AG08396 (cell line): ENCODE measurements at regions not wholly inside any gene's neighbourhood (a gene's known extent, or its start where the extent isn't known, plus 50 kb on each side); places are given as distances from the start of the nearest gene placed in this dataset.
"Not testable (repeated sequence)": the region's sequence is repeated elsewhere in the genome, so short reads cannot be mapped to it uniquely, and the experiment has no call there.

Experiments
- DNase-seq: peaks from one replicate; pipeline ENCODE4 v3.0.0; 2012; ENCODE audit warnings: low spot score, mixed read lengths

DNA sequence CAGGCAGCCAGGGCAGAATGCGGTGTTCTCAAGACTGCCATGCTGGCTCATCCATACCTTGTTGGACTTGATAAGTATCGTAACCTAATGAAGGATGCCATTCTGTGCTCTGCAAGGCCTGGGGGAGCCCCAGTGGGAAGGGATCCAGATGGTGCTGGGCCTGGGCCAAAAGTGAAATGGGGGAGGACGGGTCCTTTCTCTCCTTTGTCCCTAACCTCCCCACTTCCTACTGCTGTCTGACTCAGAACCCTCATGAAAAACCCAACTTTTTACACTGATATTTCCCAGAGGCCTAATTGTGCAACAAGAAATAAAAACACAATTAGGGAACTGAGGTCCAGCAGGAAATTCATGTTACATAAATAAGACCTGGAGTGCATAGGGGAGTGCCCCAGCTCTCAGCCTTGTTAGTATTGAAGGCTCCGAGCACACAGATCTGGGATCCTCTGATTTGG, 193.7 kb upstream of the SVIL start:
- DNase-seq, result no peak

DNA sequence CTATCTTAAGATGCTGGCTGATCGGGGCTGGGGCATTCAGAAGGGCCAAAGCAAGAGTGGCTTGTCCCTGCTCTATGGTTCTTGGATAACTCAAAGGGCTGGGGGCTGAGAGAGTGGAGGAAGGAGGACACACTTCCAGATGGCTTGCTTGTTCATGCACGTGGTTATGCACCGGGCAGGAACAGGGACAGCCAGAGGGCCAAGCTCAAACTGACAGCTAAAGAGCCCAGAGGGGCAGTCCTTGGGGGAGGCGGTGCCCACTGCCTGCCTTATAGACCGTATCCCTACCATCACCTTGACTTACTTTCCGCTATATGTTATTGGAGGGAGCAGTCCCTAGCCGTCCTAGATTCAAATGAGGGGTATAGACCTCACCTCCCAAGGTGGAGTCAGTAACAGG, 192.7 kb upstream of the SVIL start:
- DNase-seq, result no peak

DNA sequence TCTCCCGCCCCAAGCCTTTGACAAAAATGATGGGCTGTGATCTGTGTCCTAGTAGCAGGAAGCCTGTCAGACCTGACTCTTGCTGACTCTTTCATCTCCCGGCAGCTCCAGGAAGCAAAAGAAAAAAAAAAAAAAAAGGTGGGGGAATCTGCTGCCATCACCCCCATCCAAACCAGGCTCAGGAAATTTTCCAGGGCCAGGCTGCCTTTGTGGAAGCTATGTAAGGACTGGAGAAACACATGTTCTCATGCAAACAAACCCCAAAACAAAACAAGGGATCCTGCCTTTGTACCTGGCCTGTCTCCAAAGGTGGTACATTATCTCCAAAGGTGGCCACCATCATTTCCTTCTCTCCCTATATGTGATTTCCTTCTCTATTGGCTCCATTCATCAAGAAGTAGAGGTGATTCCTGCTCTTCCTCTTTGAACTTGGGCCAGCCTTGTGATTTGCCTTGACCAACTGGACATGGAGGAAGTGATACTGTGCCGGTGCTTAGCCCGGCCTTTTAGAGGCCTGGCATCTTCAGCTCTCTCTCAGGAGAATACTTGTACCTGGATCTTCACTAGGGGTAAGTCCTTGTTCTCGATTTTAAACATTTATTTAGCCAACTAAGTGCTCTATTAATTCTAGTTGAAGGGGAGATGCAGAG, 192.2 kb upstream of the SVIL start:
- no peak for DNase-seq

DNA sequence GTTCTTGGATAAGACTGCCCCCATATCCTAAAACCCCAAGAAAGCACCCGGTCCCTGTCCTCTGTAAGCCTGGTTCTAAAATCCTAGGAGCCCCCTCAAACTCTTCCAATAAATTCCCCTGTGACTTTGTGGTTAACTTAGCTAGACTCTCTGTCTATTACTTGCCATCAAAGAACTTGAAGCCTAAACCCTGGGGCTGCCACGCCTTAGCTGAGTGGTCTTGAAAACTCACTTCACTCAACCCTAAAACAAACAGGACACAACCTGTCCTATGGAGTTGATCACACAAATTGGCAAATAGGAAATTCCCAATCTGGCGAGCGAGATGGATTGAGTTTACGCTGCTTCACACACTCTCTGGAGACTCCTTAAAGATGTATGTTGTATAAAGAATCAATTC, 191.4 kb upstream of the SVIL start:
- no peak for DNase-seq

DNA sequence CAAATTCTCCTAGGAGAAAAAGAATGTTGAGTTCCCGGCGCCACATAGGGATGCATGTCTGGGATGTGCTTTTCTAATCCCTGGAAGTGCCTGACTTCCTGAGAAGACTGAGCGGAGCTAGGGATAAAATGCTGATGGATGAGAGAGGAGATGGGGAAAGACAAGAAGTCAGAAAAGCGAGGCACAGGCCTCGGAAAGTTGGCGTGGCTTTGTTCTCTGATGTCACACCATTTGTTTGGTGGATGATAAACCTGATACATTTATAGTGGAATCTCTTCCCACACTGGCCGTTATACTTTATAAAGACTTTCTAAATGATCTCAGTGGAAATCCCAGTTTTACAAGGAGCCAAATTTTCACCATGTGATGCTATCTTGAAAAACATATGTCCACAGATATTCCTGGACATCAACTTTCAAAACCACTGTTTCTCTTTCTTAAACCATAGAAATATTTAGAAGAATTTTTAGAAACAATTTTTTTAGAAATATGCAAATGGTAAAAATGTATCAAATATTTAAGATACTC, 188.8 kb upstream of the SVIL start:
- DNase-seq, result no peak

DNA sequence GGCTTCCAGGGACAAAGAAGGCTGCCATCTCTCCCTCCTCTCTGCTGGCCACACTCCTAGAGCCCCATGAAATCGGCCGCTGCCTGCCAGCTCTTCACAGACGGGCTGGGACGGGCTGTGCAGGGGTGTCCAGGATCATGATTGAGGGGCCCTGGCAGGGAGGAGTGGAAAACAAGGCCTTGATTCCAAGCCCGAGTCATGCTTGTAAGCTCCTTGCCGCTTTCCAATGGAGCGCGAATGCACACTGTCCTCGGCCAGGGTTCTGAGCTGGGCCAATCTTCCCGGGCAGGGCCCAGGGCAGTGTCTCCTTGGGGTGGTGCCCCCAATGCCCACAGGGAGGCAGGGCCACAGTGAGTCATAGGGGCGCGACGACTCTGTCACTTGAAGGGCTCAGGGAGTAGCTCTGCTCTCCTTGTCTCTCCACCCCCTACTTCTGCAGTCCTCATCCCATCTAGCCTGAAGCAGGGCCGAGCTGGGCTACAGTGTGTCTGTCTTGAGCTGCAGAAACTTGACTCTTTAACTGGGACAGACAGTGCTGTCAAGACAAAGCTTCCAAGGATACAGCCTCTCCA, 186.2 kb upstream of the SVIL start:
- DNase-seq, result no peak

DNA sequence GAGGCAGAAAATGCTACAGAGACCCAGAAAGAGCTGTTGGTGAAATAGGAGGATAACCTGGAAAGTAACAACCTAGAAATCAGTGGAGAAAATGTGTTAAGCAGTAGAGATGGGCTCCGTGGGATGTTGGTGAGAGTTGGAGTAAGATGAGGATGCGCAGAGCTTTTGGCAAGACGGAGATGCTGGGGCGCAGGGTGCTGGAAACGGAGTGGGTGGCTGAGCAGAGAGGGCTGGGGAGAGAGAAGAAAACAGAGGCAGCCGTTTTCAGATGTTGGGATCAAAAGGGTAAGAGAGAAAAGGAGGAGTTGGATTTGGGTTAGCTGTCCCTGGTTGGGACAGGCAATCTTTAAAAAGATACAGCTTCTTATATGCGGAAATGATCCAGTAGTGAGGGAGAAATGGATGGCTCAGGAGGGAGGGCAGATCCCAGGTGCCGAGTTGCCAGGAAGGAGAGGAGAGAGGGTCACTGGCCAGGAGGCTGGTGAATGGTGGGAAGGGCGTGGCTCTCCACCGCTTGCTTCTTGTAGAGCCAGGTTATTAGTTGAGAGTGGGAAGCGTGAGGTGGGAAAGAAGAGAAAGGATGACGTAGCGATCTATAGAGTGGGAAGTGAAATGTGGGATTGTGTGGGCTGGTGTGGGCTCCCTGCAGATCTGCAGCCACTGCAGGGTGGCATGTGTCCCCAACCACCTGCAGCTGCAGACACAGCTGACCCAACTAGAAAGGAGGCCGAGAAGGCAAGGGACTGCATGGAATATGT, 182.2 kb upstream of the SVIL start:
- no peak for DNase-seq

DNA sequence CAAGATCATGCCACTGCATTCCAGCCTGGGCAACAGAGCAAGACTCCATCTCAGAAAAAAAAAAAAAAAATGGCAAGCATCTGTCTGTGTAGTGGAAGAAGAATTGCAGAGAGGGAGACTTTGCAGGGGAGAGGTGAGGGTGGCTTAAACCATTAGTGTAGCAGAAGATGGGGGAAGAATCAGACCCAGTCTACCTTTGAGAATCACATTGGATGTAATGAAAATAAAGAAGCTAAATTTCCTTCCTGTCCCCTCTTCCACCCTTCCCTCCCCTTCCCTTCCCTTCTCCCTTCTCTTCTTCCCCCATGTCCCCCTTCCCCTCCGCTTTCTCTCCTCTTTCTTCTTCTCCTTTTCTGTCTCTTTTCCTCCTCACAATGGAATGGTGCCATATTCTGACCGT, 180.8 kb upstream of the SVIL start:
- DNase-seq, result no peak

DNA sequence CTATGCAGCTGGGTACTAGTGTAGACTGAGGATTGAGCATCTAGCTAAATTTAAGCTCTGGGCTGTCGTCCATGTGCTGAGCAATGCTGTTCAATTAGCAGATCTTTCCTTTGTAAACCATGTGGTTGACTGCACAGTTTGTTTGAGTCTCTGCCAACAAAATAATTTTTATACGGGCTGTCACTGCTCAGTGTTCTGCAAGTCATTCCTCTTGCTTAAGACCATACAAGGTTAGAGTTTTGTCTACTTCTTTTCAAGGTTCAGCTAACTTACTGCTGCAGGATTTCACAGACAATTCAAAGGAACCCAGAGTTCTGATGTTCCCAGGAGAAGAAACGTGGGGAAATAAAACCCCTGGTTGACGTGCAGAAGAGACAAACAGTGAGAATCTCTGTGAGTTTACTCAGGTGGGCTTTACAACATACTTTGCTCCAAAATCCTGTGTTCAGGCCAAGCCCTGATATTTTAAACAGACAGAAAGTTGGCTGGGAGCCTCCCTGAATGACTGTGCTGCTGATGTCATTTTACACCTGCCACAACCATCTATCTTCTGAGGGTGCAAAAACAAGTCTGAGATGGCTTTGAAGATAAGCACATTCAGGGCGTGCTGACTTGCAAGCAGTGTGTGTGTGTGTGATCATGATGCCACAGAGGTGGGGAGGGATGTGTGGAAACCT, 177.1 kb upstream of the SVIL start:
- peak; percentile 82 for DNase-seq

DNA sequence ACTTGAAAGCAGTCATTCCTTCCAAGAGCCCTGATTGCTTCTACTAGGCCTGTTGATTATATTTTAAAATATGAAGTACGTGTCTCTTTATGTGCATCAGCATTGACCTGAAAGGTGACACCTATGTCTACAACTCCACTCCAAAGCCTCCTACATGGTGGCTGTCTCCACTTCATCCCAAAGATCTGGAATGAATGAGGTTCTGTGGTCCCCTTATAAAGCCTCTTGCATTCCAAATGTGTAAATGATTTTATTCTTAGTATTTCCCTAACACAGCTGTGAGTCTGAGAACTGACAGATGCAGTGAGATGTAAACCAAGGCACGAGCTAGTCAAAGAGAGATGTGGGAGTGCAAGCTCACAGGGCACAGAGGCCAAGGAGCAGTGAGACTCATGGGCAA, 176.0 kb upstream of the SVIL start:
- no peak for DNase-seq

DNA sequence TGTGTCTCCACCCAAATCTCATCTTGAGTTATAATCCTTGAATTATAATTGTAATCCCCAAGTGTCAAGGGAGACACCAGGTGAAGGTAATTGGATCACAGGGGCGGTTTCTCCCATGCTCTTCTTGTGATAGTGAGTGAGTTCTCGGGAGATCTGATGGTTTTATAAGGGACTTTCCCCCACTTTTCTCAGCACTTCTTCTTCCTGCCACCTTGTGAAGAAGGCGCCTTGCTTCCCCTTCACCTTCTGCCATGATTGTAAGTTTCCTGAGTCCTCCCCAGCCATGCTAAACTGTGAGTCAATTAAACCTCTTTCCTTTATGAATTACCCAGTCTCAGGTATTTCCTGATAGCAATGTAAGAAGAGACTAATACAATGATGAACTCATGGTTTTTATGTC, 175.5 kb upstream of the SVIL start:
- DNase-seq, result not testable (repeated sequence)

DNA sequence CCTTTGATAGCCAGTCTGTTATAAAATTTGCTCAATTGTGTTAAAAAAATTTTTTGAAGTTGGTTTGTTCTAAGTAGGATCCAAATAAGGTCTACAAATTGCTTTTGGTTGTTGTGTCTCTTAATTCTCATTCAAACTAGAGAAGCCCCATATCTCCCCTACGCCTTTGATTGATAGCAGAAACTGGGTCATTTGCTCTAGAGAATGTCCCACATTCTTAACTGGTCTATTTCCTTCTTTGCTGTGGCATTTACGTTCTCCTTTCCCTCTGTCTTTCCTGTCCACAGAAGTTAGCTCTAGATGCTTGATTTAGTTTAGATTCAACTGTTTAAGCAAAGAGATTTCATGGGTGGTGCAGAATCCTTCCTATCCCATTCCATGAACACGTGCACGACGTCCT, 174.6 kb upstream of the SVIL start:
- DNase-seq, result no peak

DNA sequence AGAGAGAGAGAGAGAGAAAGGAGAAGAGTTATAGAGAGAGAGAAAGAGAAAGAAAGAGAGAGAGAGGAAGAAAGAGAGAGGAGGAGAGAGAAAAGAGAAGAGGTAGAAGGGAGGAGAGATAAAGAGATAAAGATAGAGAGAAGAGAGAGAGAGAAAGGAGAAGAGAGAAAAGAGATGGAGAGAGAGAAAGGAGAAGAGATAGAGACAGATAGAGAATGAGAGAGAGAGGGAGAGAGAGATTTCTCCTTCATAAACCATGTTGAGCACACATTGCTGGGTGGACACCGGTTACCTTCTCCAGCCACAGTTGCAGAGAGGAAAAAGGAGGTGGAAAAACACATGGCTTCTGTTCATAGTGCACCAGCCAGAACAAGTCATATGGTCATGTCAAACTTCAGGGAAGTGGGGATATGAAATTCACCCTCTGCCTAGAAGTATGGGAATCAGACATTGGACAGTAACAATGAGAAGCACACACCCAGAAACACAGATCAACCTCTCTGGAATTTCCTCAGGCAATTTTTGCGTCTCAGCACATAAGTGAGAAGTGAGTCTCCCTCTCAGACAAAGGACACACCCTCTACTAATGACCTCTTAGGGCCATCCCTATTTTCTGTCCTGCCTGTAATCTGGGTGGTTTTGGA, 172.5 kb upstream of the SVIL start:
- DNase-seq, result peak; percentile 36

DNA sequence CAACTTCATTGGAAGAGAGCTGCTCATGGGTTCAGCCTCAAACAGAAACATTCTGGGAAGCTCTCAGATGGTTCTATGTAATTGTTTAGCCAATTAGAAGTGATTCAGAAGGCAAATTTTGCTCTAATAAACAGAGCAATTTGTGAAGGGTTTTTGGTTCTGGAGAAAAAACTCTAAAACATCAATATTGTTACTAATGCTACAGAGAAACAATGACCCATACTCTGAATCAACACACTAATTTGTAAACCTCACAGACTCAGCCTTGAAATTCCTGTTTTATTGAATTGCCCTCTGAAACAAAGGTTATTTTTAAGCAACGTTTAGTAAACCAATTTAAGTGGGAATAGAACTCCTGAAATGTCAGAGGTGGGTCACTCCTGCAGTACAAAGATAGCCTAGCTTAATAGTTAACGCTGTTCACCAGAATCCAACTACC, 171.6 kb upstream of the SVIL start:
- DNase-seq, result peak; percentile 22

DNA sequence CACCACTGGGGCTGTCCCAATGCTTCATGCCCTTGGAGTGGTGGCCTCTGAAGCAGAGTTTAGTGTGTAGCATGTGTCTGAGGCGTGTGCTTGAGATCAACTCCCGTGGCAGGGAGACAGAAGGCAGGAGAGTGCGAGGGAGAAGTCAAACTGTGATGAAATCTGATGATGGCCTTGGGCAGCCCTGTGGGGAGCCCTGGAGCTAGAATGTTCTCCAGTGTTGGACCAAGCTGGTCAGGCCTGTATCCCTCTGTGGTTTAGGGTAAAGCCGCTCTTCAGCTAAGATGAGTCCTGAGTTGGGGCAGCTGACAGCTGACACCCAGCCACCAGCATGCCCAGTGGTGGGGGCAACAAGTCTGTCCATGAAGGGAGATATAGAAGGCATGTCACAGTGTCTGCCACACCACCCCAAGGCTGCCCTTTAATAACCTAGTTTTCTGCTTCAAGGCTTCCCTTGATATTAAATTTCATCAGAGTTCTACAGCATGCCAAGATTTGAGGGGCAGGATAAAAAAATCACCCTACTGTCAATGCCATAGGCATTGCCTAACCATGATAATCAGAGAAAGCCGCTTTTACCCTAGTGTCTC, 170.5 kb upstream of the SVIL start:
- DNase-seq, result no peak

DNA sequence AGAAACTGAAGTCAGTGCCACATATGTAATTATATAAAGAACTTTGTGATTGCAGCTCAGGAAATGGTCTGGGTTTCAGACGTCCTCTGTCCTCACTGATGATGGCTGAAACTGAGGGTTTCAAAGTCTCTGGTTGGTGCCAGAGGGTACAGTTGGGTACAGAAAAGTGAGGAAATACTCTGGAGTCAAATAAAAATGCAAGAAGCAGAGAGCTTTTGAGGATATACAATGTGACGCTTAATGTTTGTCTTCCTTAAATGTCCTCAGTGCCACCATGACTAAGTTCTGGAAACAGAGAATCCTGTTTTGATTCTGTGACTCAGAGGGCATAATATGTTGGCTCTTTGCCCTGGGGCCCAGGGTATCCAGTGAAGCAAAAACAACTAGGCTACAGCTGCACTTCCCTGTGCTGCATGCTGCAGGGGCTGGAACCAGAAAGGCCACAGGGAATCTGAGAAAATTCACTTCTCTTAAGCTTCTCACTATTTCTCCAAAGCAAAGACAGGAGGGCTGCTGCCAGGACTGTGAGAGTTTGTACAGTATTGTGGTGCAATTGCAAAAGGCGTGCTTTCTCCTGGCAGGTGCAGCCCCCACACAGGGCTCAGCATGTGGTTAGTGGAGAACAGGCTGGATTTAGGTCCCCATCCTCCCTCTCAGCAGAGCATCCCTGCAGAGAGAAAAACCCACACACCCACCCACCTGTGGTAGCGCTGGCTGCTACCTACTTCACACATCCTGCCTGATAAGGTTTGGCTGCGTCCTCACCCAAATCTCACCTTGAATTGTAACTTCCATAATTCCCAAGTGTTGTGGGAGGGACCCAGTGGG, 169.5 kb upstream of the SVIL start:
- peak; percentile 62 for DNase-seq

DNA sequence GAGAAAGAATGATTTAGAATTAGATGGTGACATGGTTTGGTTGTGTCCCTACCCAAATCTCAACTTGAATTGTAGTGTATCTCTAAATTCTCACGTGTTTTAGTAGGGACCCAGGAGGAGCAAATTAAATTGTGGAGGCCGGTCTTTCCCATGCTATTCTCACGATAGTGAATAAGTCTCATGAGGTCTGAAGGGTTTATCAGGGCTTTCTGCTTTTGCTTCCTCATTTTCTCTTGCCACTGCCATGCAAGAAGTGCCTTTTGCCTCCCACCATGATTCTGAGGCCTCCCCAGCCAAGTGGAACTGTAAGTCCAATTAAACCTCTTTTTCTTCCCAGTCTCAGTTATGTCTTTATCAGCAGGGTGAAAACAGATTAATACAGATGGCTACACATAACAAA, 167.4 kb upstream of the SVIL start:
- no peak for DNase-seq

DNA sequence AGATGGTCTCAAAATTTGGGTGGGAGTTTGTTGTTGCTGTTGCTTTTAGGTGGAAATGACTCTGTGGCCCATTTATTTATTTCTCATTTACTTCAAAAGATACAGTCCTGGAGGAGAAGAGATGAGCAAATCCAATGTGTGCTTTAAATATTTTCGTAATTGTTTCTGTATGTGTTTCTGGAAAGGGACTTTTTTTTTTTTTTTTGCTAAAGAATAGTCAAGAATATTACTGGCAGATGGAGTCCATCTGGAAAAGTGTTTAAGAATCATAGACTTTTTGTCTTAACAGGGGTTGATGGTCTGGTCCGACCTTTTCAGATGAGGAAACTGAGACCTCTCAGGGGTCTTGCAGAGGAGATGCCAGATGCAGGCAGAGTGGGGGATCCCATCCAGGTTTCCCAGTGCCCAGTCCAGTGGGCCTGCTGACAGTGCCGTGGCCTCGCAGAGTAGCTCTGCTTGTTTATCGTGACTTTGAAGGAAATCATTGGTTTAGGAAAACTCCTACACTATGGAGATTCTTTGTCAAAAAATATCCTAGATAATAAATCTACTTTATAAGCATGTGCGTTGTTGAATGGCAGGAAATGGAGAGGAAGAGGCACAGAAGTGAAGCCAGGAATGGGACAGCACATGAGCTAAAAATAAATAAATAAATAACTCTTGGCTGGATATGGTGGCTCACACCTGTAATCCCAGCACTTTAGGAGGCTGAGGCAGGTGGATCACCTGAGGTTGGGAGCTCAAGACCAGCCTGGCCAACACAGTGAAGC, 164.3 kb upstream of the SVIL start:
- DNase-seq, result no peak

DNA sequence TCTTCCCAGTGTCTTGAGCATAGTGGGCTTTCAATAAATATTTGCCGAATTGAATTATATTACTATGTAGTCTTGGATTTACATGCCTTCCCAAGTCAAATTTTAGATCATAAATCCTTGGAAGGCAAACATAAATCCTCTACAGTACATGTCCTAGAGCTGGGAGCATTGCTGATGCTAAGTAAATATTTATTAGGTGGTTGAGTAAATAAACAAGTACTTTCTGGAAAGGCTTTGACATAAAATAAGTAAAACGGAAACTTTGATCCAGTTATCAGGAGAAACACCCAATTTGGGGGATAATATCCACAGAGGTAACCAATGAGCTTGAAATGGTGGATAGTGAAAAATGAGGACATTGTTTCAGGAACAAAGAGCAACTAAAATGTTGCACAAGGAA, 162.8 kb upstream of the SVIL start:
- no peak for DNase-seq

DNA sequence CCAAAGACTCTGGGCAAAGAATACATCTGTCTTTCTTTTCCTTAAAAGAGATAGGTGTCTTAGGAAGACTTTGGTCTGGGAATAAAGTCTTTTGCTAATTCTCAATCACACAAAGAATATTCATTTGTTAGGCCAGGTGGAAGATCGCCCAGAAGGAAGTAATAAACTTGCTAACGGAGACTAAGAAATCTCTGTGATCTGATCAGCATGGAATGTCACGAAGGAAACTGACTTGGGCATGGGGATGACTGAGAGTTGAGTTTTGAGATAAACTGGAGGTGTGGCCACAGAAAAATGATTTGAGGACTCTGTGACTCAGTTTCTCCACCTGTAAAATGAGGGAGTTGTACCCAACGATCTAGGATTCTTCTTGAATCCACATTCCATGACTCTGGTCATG, 161.1 kb upstream of the SVIL start:
- DNase-seq, result no peak
